Fibroblast of lung (primary cell): ENCODE measurements at regions not wholly inside any gene's neighbourhood (a gene's known extent, or its start where the extent isn't known, plus 50 kb on each side); places are given as distances from the start of the nearest gene placed in this dataset.

ENCODE experiments used
- DNase-seq, 2 donors: peaks; one replicate each; pipeline versions ENCODE4 v3.0.0 to v3.0.0-alpha.2; 2010; ENCODE audit warnings: low read depth in 2 of 2
- H2AFZ ChIP-seq: 2 replicates; pipeline ENCODE4 v1.5.1; 2012; ENCODE audit warnings: low read length, control low read depth, inconsistent platforms
- H3K27ac ChIP-seq: 2 replicates; pipeline ENCODE4 v1.5.1; 2011; ENCODE audit warnings: low read length, control low read depth; ENCODE audit not compliant: insufficient read depth
- H3K27me3 ChIP-seq: 2 replicates; pipeline ENCODE4 v1.5.1; 2011; ENCODE audit warnings: mild to moderate bottlenecking, low read length; ENCODE audit not compliant: control insufficient read depth, insufficient read depth
- H3K36me3 ChIP-seq: 2 replicates; pipeline ENCODE4 v1.5.1; 2011; ENCODE audit warnings: low read length; ENCODE audit not compliant: control insufficient read depth, insufficient read depth
- H3K4me1 ChIP-seq: 2 replicates; pipeline ENCODE4 v1.5.1; 2011; ENCODE audit warnings: low read length; ENCODE audit not compliant: control insufficient read depth, insufficient read depth; ENCODE audit errors: extremely low read depth
- H3K4me2 ChIP-seq: 2 replicates; pipeline ENCODE4 v1.5.1; 2011; ENCODE audit warnings: low read length, control low read depth; ENCODE audit not compliant: insufficient read depth; ENCODE audit errors: extremely low read depth
- H3K4me3 ChIP-seq, 4 experiments: fragments of 200-600 bp in 1 of 4; sonication (generic) in 1 of 4; replicated peaks in 1 of 4; 2 replicates each; pipeline ENCODE4 v1.5.1; 2011 to 2016; ENCODE audit warnings: low read length in 4 of 4, low read depth in 3 of 4, mild to moderate bottlenecking in 3 of 4, control low read depth in 2 of 4, inconsistent platforms in 1 of 4, mixed read lengths in 1 of 4; ENCODE audit not compliant: insufficient read depth in 1 of 4; ENCODE audit errors: control extremely low read depth in 1 of 4
- H3K79me2 ChIP-seq: 2 replicates; pipeline ENCODE4 v1.5.1; 2012; ENCODE audit warnings: mild to moderate bottlenecking, low read length, inconsistent platforms; ENCODE audit not compliant: control insufficient read depth, insufficient read depth
- H3K9ac ChIP-seq: 2 replicates; pipeline ENCODE4 v1.5.1; 2011; ENCODE audit warnings: mild to moderate bottlenecking, low read length, control low read depth; ENCODE audit not compliant: insufficient read depth
- H3K9me3 ChIP-seq: 2 replicates; pipeline ENCODE4 v1.5.1; 2012; ENCODE audit warnings: low read depth, low read length; ENCODE audit not compliant: control insufficient read depth, insufficient read depth
- H4K20me1 ChIP-seq: 2 replicates; pipeline ENCODE4 v1.5.1; 2011; ENCODE audit warnings: low read length; ENCODE audit not compliant: control insufficient read depth, insufficient read depth; ENCODE audit errors: extremely low read depth
- CTCF ChIP-seq, 2 donors: IDR thresholded peaks in 1 of 2; conservative IDR thresholded peaks in 1 of 2; 1 replicate in 1 of 2; 2 replicates in 1 of 2; pipeline ENCODE4 v1.5.1; 2011 to 2012; ENCODE audit warnings: low read length in 2 of 2, control low read depth in 1 of 2, inconsistent platforms in 1 of 2, low read depth in 1 of 2, mild to moderate bottlenecking in 1 of 2
- EZH2 ChIP-seq: IDR thresholded peaks from 2 replicates; pipeline ENCODE4 v1.5.1; 2012; ENCODE audit warnings: low read length, control low read depth, mild to moderate bottlenecking; ENCODE audit errors: missing control alignments

GRCh38 chr1:168387781-168388760 is 107.4 kb downstream of the TBX19 start:
- H3K36me3 ChIP-seq = no peaks in the 10 kb centered on the region
- H2AFZ ChIP-seq = no peak overlapping the region
- TF ChIP-seq CTCF (conservative IDR thresholded peaks at IDR 0.05 in 1 of 2, IDR thresholded peaks at IDR 0.05 in 1 of 2; ENCODE audit: low read depth in 1 of 2, low read length in 2 of 2) = no peak
- TF ChIP-seq EZH2 = no peak
- H3K9ac ChIP-seq = no peak overlapping the region
- H3K4me3 ChIP-seq = no peak overlapping the region
- H3K79me2 ChIP-seq = no peaks in the 10 kb centered on the region
- no peaks in the 10 kb centered on the region for H3K4me1 ChIP-seq
- H3K9me3 ChIP-seq = no peaks in the 10 kb centered on the region
- no peak overlapping the region for H3K27ac ChIP-seq
- no peak for DNase-seq
- H3K4me2 ChIP-seq = no peak overlapping the region
- no peaks in the 10 kb centered on the region for H3K27me3 ChIP-seq
- no peaks in the 10 kb centered on the region for H4K20me1 ChIP-seq

GRCh38 chr1:168386949-168387586 is 106.4 kb downstream of the TBX19 start:
- Histone ChIP-seq H3K4me3 (no peak overlapping the region), H3K36me3 (no peaks in the 10 kb centered on the region), H2AFZ (no peak overlapping the region), H3K27ac (no peak overlapping the region), H3K27me3 (no peaks in the 10 kb centered on the region), H3K79me2 (no peaks in the 10 kb centered on the region), H3K4me1 (no peaks in the 10 kb centered on the region), H3K4me2 (no peak overlapping the region), H4K20me1 (no peaks in the 10 kb centered on the region), H3K9me3 (no peaks in the 10 kb centered on the region), H3K9ac (no peak overlapping the region)
- peak in 1 of 2 donors; percentile 61 for DNase-seq
- TF ChIP-seq EZH2 (no peak), CTCF (conservative IDR thresholded peaks at IDR 0.05 in 1 of 2, IDR thresholded peaks at IDR 0.05 in 1 of 2; ENCODE audit: low read depth in 1 of 2, low read length in 2 of 2) (no peak)

- H3K4me3 ChIP-seq = no peak overlapping the region
- no peaks in the 10 kb centered on the region for H3K27me3 ChIP-seq
- no peak overlapping the region for H3K27ac ChIP-seq
- no peaks in the 10 kb centered on the region for H3K9me3 ChIP-seq
- no peaks in the 10 kb centered on the region for H3K79me2 ChIP-seq
- H2AFZ ChIP-seq = no peak overlapping the region
- H4K20me1 ChIP-seq = no peaks in the 10 kb centered on the region
- TF ChIP-seq EZH2 (no peak), CTCF (conservative IDR thresholded peaks at IDR 0.05 in 1 of 2, IDR thresholded peaks at IDR 0.05 in 1 of 2; ENCODE audit: low read depth in 1 of 2, low read length in 2 of 2) (no peak)
- no peak overlapping the region for H3K4me2 ChIP-seq
- H3K4me1 ChIP-seq = no peaks in the 10 kb centered on the region
- H3K36me3 ChIP-seq = no peaks in the 10 kb centered on the region
- DNase-seq = no peak
- H3K9ac ChIP-seq = no peak overlapping the region
Measured at GRCh38 chr1:168386492-168386891, 105.8 kb downstream of the TBX19 start.
